Parathyroid adenoma (tissue), 2 donors: ENCODE measurements at regions not wholly inside any gene's neighbourhood (a gene's known extent, or its start where the extent isn't known, plus 50 kb on each side); places are given as distances from the start of the nearest gene placed in this dataset.

ENCODE experiments used
- H2AFZ ChIP-seq: fragments of 300-600 bp; sonication (generic); one replicate; pipeline ENCODE4 v1.7.0; 2017; ENCODE audit warnings: antibody characterized with exemption, mild to moderate bottlenecking
- H3K27ac ChIP-seq: fragments of 300-600 bp; sonication (generic); one replicate; pipeline ENCODE4 v1.7.0; 2017
- H3K27me3 ChIP-seq: fragments of 300-600 bp; sonication (generic); one replicate; pipeline ENCODE4 v1.7.0; 2017; ENCODE audit warnings: low read length; ENCODE audit not compliant: control insufficient read depth, insufficient read depth
- H3K36me3 ChIP-seq: fragments of 300-600 bp; sonication (generic); one replicate; pipeline ENCODE4 v1.7.0; 2017; ENCODE audit warnings: low read length; ENCODE audit not compliant: control insufficient read depth, insufficient read depth
- H3K4me1 ChIP-seq: fragments of 300-600 bp; sonication (generic); one replicate; pipeline ENCODE4 v1.7.0; 2017; ENCODE audit warnings: control low read depth
- H3K4me2 ChIP-seq: fragments of 300-600 bp; sonication (generic); one replicate; pipeline ENCODE4 v1.7.0; 2017; ENCODE audit warnings: low read length
- H3K4me3 ChIP-seq: fragments of 300-600 bp; sonication (generic); one replicate; pipeline ENCODE4 v1.7.0; 2017; ENCODE audit warnings: low read depth, low read length
- H3K79me2 ChIP-seq: fragments of 300-600 bp; sonication (generic); one replicate; pipeline ENCODE4 v1.7.0; 2017; ENCODE audit warnings: control low read depth
- H3K9ac ChIP-seq: fragments of 300-600 bp; sonication (generic); one replicate; pipeline ENCODE4 v1.7.0; 2017; ENCODE audit warnings: mild to moderate bottlenecking
- H3K9me3 ChIP-seq: fragments of 300-600 bp; sonication (generic); one replicate; pipeline ENCODE4 v1.7.0; 2017; ENCODE audit warnings: low read length; ENCODE audit not compliant: control insufficient read depth
- CTCF ChIP-seq: fragments of 300-600 bp; sonication (generic); IDR thresholded peaks from one replicate; pipeline ENCODE4 v1.7.0; 2017; ENCODE audit warnings: antibody characterized with exemption, mild to moderate bottlenecking
- donor health status: primary hyperparathyroidism.

GRCh38 chr4:37524267-37524666, 161.9 kb downstream of the RELL1 start:
- no peaks in the 10 kb centered on the region for H3K4me1 ChIP-seq
- TF ChIP-seq CTCF: no peak
- no peaks in the 10 kb centered on the region for H3K9me3 ChIP-seq
- no peaks in the 10 kb centered on the region for H3K27me3 ChIP-seq
- H3K9ac ChIP-seq: no peak overlapping the region
- no peak overlapping the region for H3K27ac ChIP-seq
- no peaks in the 10 kb centered on the region for H3K36me3 ChIP-seq
- H2AFZ ChIP-seq: no peak overlapping the region
- no peak overlapping the region for H3K4me2 ChIP-seq
- H3K79me2 ChIP-seq: peaks cover 2% of the 10 kb centered on the region
- H3K4me3 ChIP-seq: no peak overlapping the region

GRCh38 chr4:37522996-37523395, 163.2 kb downstream of the RELL1 start:
- no peak overlapping the region for H3K4me2 ChIP-seq
- no peak overlapping the region for H3K27ac ChIP-seq
- H3K36me3 ChIP-seq: no peaks in the 10 kb centered on the region
- TF ChIP-seq CTCF: no peak
- no peaks in the 10 kb centered on the region for H3K9me3 ChIP-seq
- H3K4me1 ChIP-seq: no peaks in the 10 kb centered on the region
- peaks cover 2% of the 10 kb centered on the region for H3K79me2 ChIP-seq
- H3K4me3 ChIP-seq: no peak overlapping the region
- no peak overlapping the region for H3K9ac ChIP-seq
- no peak overlapping the region for H2AFZ ChIP-seq
- H3K27me3 ChIP-seq: no peaks in the 10 kb centered on the region

GRCh38 chr4:37517326-37517725, 168.8 kb downstream of the RELL1 start:
- H2AFZ ChIP-seq: no peak overlapping the region
- no peak overlapping the region for H3K27ac ChIP-seq
- no peak overlapping the region for H3K4me3 ChIP-seq
- H3K9ac ChIP-seq: no peak overlapping the region
- no peaks in the 10 kb centered on the region for H3K27me3 ChIP-seq
- no peak for TF ChIP-seq CTCF
- H3K9me3 ChIP-seq: no peaks in the 10 kb centered on the region
- no peaks in the 10 kb centered on the region for H3K4me1 ChIP-seq
- no peaks in the 10 kb centered on the region for H3K36me3 ChIP-seq
- H3K4me2 ChIP-seq: no peak overlapping the region
- H3K79me2 ChIP-seq: peaks cover 2% of the 10 kb centered on the region

GRCh38 chr4:37516057-37516775, 170.0 kb downstream of the RELL1 start:
- H3K36me3 ChIP-seq: no peaks in the 10 kb centered on the region
- peaks cover 2% of the 10 kb centered on the region for H3K79me2 ChIP-seq
- H2AFZ ChIP-seq: no peak overlapping the region
- H3K27me3 ChIP-seq: no peaks in the 10 kb centered on the region
- no peak overlapping the region for H3K9ac ChIP-seq
- H3K4me1 ChIP-seq: no peaks in the 10 kb centered on the region
- no peak overlapping the region for H3K4me3 ChIP-seq
- TF ChIP-seq CTCF: no peak
- no peak overlapping the region for H3K27ac ChIP-seq
- no peaks in the 10 kb centered on the region for H3K9me3 ChIP-seq
- H3K4me2 ChIP-seq: no peak overlapping the region

- no peak overlapping the region for H3K4me2 ChIP-seq
- H3K4me3 ChIP-seq: no peak overlapping the region
- H2AFZ ChIP-seq: no peak overlapping the region
- TF ChIP-seq CTCF: no peak
- no peaks in the 10 kb centered on the region for H3K27me3 ChIP-seq
- no peak overlapping the region for H3K9ac ChIP-seq
- H3K4me1 ChIP-seq: no peaks in the 10 kb centered on the region
- H3K9me3 ChIP-seq: no peaks in the 10 kb centered on the region
- H3K79me2 ChIP-seq: peaks cover 3% of the 10 kb centered on the region
- H3K36me3 ChIP-seq: no peaks in the 10 kb centered on the region
- H3K27ac ChIP-seq: no peak overlapping the region
Measured at GRCh38 chr4:37510626-37511025, 175.6 kb downstream of the RELL1 start.
